ENCODE measurements at regions not wholly inside any gene's neighbourhood (a gene's known extent, or its start where the extent isn't known, plus 50 kb on each side); places are given as distances from the start of the nearest gene placed in this dataset.
"Not testable (repeated sequence)": the region's sequence is repeated elsewhere in the genome, so short reads cannot be mapped to it uniquely, and the experiment has no call there.

DNA sequence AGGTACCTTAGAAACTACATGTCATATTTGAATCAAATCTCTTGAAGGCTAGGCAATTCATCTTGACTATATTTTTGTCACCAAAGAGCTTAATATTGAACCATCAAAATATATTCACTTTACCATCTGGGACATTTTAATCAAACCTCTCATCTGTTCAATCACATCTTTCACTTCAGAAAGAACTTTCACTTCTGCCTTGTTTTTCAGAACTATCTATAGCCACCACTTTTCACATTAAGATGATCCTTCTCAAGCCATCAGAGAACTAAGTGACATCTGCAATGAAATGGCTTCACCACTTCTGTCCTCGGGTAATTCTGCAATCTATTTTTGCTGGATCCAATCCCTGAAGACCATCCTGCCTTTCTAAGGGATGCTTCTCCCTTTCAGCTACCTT is 57.8 kb downstream of the OR2B2 start:
- DNase-seq (ENCODE audit: low read depth) = no peak

- no peak for DNase-seq (ENCODE audit: low read depth)
Observed at GRCh38 chr6:27851440-27851839, 60.8 kb downstream of the OR2B2 start.

DNA sequence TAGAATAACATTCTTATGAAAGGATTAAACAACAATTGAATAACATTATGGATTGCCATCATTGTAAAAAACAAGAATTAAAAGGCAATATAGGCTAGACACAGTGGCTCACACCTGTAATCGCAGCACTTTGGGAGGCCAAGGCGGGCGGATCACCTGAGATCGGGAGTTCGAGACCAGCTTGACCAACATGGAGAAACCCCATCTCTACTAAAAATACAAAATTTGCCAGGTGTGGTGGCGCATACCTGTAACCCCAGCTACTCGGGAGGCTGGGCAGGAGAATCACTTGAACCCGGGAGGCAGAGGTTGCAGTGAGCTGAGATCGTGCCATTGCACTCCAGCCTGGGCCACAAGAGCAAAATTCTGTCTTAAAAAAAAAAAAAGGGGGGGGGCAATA is 63.2 kb downstream of the OR2B2 start:
- DNase-seq (ENCODE audit: low read depth) = not testable (repeated sequence)

- DNase-seq (ENCODE audit: low read depth) = no peak
Observed at GRCh38 chr6:27847706-27848105, 64.5 kb downstream of the OR2B2 start.

- DNase-seq (ENCODE audit: low read depth) = no peak
Observed at GRCh38 chr6:27840572-27840971, 71.6 kb downstream of the OR2B2 start.

- no peak for DNase-seq (ENCODE audit: low read depth)
Observed at GRCh38 chr6:27839626-27840475, 72.3 kb downstream of the OR2B2 start.

GRCh38 chr6:27838945-27839625 is 73.1 kb downstream of the OR2B2 start:
- DNase-seq (ENCODE audit: low read depth) = no peak

DNA sequence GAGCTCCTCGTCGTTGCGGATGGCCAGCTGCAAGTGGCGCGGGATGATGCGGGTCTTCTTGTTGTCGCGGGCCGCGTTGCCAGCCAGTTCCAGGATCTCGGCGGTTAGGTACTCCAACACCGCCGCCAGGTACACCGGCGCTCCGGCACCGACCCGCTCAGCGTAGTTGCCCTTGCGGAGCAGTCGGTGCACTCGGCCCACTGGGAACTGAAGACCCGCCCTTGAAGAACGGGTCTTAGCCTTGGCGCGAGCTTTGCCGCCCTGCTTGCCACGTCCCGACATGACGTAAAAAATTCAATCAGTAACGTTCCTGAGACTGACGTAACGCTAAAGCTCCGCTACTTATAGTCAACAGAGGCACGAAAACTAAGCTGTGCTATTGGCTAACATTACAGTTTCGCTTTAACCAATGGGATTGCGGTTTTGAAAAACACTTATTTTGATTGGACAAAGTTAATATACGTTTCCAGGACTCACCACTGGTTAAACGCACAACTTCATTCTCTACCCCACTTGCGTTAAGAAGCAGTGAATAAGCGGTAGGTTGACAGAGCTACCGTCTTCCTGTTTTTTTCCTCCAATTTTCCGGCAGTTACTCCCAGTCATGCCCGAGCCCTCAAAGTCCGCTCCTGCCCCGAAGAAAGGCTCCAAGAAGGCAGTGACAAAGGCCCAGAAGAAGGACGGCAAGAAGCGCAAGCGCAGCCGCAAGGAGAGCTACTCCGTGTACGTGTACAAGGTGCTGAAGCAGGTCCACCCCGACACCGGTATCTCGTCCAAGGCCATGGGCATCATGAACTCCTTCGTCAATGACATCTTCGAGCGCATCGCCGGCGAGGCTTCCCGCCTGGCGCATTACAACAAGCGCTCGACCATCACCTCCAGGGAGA is 73.9 kb downstream of the OR2B2 start:
- peak; percentile 52 for DNase-seq (ENCODE audit: low read depth)

DNA sequence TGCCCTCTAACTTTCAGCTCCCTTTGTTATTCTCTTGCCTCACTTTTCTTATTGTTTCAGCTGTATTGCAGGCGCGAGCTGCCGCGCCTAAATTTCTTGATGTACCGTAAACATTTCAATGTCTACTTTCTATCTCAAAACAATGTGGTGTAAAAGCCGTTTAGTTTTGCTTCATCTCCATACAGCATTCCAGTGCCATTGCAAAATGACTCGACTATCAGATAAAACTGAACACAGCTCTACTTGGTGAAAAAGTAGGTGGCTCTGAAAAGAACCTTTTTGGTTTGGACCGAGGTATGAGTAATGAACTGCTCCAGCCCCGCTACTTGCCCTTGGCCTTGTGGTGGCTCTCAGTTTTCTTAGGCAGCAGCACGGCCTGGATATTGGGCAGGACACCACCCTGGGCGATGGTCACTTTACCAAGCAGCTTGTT is 74.6 kb downstream of the OR2B2 start:
- no peak for DNase-seq (ENCODE audit: low read depth)

GRCh38 chr6:27836783-27837624 is 75.2 kb downstream of the OR2B2 start:
- DNase-seq (ENCODE audit: low read depth) = no peak

DNA sequence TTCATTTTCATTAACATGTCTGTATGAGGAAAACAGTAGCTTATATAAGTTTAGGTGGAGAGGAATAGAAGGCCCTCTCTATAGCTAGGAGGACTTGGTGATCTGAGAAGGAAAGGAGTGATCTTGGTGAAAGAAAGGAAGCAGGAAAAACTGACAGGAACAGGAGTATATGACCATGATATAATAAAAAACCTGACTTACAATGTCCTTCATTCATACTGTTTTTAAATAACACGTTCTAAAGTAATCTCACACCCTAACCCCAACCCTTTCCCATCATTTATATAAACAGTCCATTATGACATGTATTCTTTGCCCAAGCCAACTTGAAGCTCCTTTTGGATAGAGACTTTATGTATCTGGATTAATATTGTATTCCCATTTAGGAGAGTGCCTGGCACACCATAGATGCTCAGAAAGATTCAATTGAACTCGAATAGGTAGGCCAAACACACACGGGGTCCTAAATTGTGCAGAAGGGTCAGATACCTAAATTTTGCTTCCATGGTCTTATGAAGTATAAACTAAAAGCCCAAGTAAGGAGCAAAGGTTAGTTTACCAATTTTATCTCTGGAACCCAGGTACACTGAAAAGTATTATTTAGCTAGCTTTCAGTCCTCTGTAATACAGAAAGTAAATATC is 75.9 kb downstream of the OR2B2 start:
- DNase-seq (ENCODE audit: low read depth) = no peak

DNA sequence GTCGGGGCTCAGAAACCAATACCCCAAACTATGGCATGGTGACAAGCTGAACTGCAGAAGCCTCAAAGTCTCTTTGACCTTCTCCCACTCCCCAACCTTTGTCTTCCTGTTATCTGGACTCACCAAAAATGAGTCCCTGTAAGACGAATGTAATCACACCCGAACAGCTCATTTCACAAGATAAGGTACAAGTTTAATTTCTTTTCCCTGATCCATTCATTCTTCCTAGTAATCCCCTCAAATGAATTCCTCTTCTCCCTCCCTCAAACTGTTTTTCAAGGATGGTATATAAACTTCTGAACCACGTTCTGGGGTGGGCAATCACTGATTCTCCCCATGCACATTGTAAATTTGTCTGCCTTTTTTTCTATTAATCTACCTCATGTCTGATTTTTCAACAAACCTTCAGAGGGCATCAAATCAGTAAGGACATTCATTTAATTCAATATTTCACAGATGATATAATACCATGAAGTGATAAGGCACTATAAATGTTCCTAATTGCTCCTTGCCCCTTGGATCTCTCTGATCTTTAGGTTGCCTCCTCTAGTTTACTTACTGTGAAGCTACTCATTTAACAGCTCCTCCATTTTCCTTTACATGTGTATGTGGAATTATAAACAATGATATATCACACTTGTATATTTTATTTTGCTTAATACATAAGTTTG is 77.2 kb downstream of the OR2B2 start:
- no peak for DNase-seq (ENCODE audit: low read depth)

- no peak for DNase-seq (ENCODE audit: low read depth)
Observed at GRCh38 chr6:27834384-27834783, 77.8 kb downstream of the OR2B2 start.

- peak; percentile 63 for DNase-seq (ENCODE audit: low read depth)
Observed at GRCh38 chr6:27831434-27832081, 80.6 kb downstream of the OR2B2 start.

DNA sequence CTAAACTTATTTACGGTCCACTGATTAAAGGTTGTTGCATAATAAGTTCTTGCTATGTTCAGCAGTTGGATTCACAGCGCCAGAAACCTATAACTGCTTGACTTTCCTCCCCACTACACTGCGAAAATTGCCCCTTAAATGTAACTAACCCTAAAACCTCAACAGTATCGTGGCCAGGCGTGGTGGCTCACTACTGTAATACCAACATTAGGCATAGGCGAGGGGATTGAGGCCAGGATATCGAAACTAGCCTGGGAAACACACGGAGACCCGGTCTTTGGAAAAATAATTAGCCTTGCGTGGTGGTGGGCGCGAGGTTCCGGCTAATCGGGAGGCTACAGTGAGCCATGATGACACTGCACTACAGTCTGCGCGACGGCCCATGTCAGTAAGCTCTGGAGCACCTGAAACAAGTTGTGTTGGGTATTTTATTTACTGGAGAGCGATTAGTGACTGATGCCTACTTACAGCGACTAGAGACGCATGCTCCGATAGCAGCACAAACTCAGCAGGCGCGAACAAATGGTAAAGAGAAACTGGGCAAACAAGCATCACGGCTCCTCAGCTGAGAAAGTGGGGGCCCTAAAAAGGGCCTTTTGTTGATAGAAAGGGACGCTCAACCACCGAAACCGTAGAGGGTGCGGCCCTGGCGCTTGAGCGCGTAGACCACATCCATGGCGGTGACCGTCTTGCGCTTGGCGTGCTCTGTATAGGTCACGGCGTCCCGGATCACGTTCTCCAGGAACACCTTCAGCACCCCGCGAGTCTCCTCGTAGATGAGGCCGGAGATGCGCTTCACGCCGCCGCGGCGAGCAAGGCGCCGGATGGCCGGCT is 81.4 kb downstream of the OR2B2 start:
- DNase-seq (ENCODE audit: low read depth) = not testable (repeated sequence)

GRCh38 chr6:27830212-27830599 is 82.0 kb downstream of the OR2B2 start:
- no peak for DNase-seq (ENCODE audit: low read depth)

DNA sequence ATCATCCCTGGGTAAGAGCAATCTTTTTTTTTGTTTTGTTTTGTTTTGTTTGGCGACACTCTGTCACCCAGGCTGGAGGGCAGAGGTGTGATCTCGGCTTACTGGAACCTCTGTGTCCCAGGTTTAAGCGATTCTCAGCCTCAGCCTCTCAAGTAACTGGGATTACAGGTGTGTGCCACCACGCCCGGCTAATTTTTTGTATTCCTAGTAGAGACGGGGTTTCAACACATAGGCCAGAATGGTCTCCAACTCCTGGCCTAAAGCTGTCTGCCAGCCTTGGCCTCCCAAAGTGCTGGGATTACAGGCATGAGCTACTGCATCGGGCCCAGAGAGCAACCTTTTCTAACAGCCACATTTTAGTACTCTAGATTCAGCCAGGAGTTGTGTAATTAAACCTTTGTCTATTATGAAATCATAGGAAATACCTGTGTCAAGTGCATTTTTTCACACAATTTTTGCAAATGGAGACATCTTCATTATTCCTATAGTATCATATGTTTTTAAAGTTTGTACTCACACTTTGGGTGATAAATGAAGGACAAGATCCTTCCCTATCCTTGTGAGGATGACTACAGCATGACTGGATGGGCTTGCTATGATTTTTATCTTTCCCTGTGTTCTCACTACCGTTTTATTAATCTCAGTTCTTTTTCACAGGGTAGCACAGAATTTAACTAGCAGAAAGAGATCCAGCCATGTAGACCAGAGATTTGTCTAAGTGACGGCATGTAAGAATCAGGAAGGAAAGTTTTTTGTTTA is 82.6 kb downstream of the OR2B2 start:
- DNase-seq (ENCODE audit: low read depth) = no peak

- not testable (repeated sequence) for DNase-seq (ENCODE audit: low read depth)
Observed at GRCh38 chr6:27827477-27827876, 84.7 kb downstream of the OR2B2 start.

All from stimulated activated CD8-positive, alpha-beta memory T cell treated with anti-CD3 and anti-CD28 coated beads, Interleukin-12 subunit alpha, Interleukin-12 subunit beta, amount 100 ng/mL, for 1 hour (primary cell).